Chondrocyte (in vitro differentiated cells): ENCODE measurements at regions not wholly inside any gene's neighbourhood (a gene's known extent, or its start where the extent isn't known, plus 50 kb on each side); places are given as distances from the start of the nearest gene placed in this dataset.

Source experiments
- DNase-seq: peaks from one replicate; pipeline ENCODE4 v3.0.0; 2021; ENCODE audit warnings: mixed read lengths, low spot score
- H3K27ac Mint-ChIP-seq: one replicate; pipeline ENCODE4 v1.8.0; 2021; ENCODE audit warnings: mild to moderate bottlenecking, moderate library complexity, mixed read lengths; ENCODE audit not compliant: unreplicated experiment
- H3K27me3 Mint-ChIP-seq: 2 replicates; pipeline ENCODE4 v1.8.0; 2021; ENCODE audit warnings: low read depth, mixed read lengths
- H3K36me3 Mint-ChIP-seq: 2 replicates; pipeline ENCODE4 v1.8.0; 2021; ENCODE audit warnings: low read depth, mixed read lengths
- H3K4me1 Mint-ChIP-seq: 2 replicates; pipeline ENCODE4 v1.8.0; 2021; ENCODE audit warnings: low read depth, mild to moderate bottlenecking, mixed read lengths
- H3K4me3 Mint-ChIP-seq: one replicate; pipeline ENCODE4 v1.8.0; 2021; ENCODE audit warnings: mild to moderate bottlenecking, moderate library complexity, mixed read lengths; ENCODE audit not compliant: unreplicated experiment
- H3K9me3 Mint-ChIP-seq: 2 replicates; pipeline ENCODE4 v1.8.0; 2021; ENCODE audit warnings: low read depth, mixed read lengths
- TF ChIP-seq, protein P1 (sequence below): fragments of 200-600 bp; sonication (generic); IDR thresholded peaks from 2 replicates; pipeline ENCODE4 v1.5.0; 2021; ENCODE audit warnings: antibody characterized with exemption, mild to moderate bottlenecking, moderate library complexity

- Mint-ChIP-seq H3K27ac (no peak overlapping the region), H3K4me1 (no peaks in the 10 kb centered on the region)
These were observed 627.2 kb upstream of the ROBO1 start for GRCh38 chr3:80395023-80395422.

GRCh38 chr3:80391573-80391972 lies 623.8 kb upstream of the ROBO1 start:
- H3K27ac Mint-ChIP-seq, result no peak overlapping the region
- H3K4me1 Mint-ChIP-seq, result no peaks in the 10 kb centered on the region
- TF ChIP-seq, protein P1, sequence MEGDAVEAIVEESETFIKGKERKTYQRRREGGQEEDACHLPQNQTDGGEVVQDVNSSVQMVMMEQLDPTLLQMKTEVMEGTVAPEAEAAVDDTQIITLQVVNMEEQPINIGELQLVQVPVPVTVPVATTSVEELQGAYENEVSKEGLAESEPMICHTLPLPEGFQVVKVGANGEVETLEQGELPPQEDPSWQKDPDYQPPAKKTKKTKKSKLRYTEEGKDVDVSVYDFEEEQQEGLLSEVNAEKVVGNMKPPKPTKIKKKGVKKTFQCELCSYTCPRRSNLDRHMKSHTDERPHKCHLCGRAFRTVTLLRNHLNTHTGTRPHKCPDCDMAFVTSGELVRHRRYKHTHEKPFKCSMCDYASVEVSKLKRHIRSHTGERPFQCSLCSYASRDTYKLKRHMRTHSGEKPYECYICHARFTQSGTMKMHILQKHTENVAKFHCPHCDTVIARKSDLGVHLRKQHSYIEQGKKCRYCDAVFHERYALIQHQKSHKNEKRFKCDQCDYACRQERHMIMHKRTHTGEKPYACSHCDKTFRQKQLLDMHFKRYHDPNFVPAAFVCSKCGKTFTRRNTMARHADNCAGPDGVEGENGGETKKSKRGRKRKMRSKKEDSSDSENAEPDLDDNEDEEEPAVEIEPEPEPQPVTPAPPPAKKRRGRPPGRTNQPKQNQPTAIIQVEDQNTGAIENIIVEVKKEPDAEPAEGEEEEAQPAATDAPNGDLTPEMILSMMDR, result no peak
- H3K27me3 Mint-ChIP-seq, result no peaks in the 10 kb centered on the region
- no peaks in the 10 kb centered on the region for H3K9me3 Mint-ChIP-seq
- DNase-seq, result no peak
- no peaks in the 10 kb centered on the region for H3K36me3 Mint-ChIP-seq
- H3K4me3 Mint-ChIP-seq, result no peak overlapping the region

More at GRCh38 chr3:80395023-80395422, 627.2 kb upstream of the ROBO1 start:
- Mint-ChIP-seq H3K27me3 (no peaks in the 10 kb centered on the region), H3K36me3 (no peaks in the 10 kb centered on the region), H3K4me3 (no peak overlapping the region), H3K9me3 (no peaks in the 10 kb centered on the region)
- no peak for DNase-seq
- TF ChIP-seq, protein P1, result no peak

DNA sequence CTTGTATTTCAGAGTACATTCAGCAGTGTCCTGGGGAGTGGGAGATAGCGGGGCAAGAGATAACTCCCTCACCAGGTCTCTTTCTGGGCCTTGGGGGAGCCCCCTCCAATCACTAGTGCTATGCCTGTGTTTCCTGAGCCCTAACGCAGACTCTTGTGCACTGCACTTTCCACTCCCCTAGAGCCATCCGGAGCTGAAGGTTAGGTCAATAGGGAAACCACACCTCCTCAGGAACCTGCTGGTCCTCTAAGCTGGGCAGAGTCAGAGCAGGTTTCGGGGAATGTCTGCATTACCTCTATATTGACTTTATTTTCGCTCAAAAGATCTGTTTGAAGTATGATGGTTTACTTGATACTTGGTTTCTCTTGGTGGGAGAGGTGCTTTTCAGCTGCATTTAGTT lies 617.0 kb upstream of the ROBO1 start:
- Mint-ChIP-seq H3K4me3 (no peak overlapping the region), H3K4me1 (no peaks in the 10 kb centered on the region), H3K36me3 (no peaks in the 10 kb centered on the region), H3K27me3 (no peaks in the 10 kb centered on the region), H3K27ac (no peak overlapping the region), H3K9me3 (peaks cover 13% of the 10 kb centered on the region)
- no peak for DNase-seq
- TF ChIP-seq, protein P1, result no peak

DNA sequence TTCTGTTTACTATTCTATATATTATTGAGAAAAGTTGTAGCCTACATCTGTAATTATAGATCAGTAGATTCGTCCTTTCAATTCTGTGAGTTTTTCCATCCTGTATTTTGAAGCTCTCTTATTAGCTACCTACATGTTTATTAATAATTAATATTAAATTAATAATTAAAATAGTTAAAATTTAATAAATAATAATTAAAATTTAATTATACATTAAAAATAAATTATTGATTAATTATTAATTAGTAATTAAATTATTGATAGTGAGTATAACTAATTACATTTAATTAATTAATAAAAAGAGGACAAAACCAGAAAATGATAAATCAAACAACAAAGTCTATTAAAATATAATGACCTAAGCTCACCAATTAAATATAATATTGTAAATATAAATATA lies 606.6 kb upstream of the ROBO1 start:
- Mint-ChIP-seq H3K4me3 (no peak overlapping the region), H3K9me3 (peaks cover 4% of the 10 kb centered on the region), H3K4me1 (no peaks in the 10 kb centered on the region), H3K27ac (no peak overlapping the region), H3K27me3 (no peaks in the 10 kb centered on the region), H3K36me3 (no peaks in the 10 kb centered on the region)
- no peak for DNase-seq
- TF ChIP-seq, protein P1, result no peak

GRCh38 chr3:80368616-80369015 lies 600.8 kb upstream of the ROBO1 start:
- H3K27me3 Mint-ChIP-seq, result no peaks in the 10 kb centered on the region
- no peak overlapping the region for H3K4me3 Mint-ChIP-seq
- H3K9me3 Mint-ChIP-seq, result peaks cover 4% of the 10 kb centered on the region
- no peak overlapping the region for H3K27ac Mint-ChIP-seq
- DNase-seq, result no peak
- TF ChIP-seq, protein P1, result no peak
- H3K36me3 Mint-ChIP-seq, result no peaks in the 10 kb centered on the region
- no peaks in the 10 kb centered on the region for H3K4me1 Mint-ChIP-seq
